SU-DHL-6 (cell line): ENCODE measurements at regions not wholly inside any gene's neighbourhood (a gene's known extent, or its start where the extent isn't known, plus 50 kb on each side); places are given as distances from the start of the nearest gene placed in this dataset.
A peak's percentile ranks its signal among the peaks of the same experiment; 100 is the strongest.

Experiments used
- H2AFZ ChIP-seq: fragments of 200-600 bp; sonication (generic); 2 replicates; pipeline ENCODE4 v1.6.1; 2014; ENCODE audit warnings: low read depth, mild to moderate bottlenecking, moderate library complexity, mixed read lengths, antibody characterized with exemption, low read length; ENCODE audit not compliant: severe bottlenecking
- H3F3A ChIP-seq: fragments of 200-600 bp; shearing (Covaris generic); 2 replicates; pipeline ENCODE4 v1.6.0; 2016; ENCODE audit warnings: antibody characterized with exemption, mild to moderate bottlenecking; ENCODE audit not compliant: insufficient read depth
- H3K27ac ChIP-seq: fragments of 200-600 bp; sonication (generic); 2 replicates; pipeline ENCODE4 v1.5.1; 2016; ENCODE audit warnings: low read depth, mild to moderate bottlenecking, low read length, moderate library complexity, mixed read lengths
- H3K27me3 ChIP-seq: fragments of 200-600 bp; sonication (generic), shearing (Covaris generic); 2 replicates; pipeline ENCODE4 v1.6.0; 2014; ENCODE audit warnings: mild to moderate bottlenecking, low read length
- H3K36me3 ChIP-seq: fragments of 200-600 bp; sonication (generic); 2 replicates; pipeline ENCODE4 v1.6.1; 2014; ENCODE audit warnings: mild to moderate bottlenecking, low read length, mixed read lengths
- H3K4me2 ChIP-seq: fragments of 300-600, 200-600 bp; shearing (Covaris generic), sonication (generic); 2 replicates; pipeline ENCODE4 v1.6.0; 2014; ENCODE audit warnings: low read length, low read depth, mild to moderate bottlenecking; ENCODE audit not compliant: poor library complexity, severe bottlenecking
- H3K4me3 ChIP-seq: fragments of 200-600 bp; sonication (generic); 2 replicates; pipeline ENCODE4 v1.5.1; 2014; ENCODE audit warnings: antibody characterized with exemption, low read length, mild to moderate bottlenecking, mixed read lengths; ENCODE audit not compliant: insufficient read depth, poor library complexity, severe bottlenecking
- H3K79me2 ChIP-seq: fragments of 200-600 bp; sonication (generic); 2 replicates; pipeline ENCODE4 v1.6.1; 2014; ENCODE audit warnings: mild to moderate bottlenecking, low read length, moderate library complexity; ENCODE audit not compliant: insufficient read depth
- H3K9ac ChIP-seq: fragments of 200-600 bp; sonication (generic); 2 replicates; pipeline ENCODE4 v1.7.0; 2014; ENCODE audit warnings: mild to moderate bottlenecking, low read length
- H3K9me2 ChIP-seq: fragments of 200-600 bp; sonication (generic); replicated peaks from 2 replicates; pipeline ENCODE4 v1.6.1; 2014; ENCODE audit warnings: low read length; ENCODE audit not compliant: insufficient read depth
- H3K9me3 ChIP-seq: fragments of 200-600 bp; sonication (generic); 2 replicates; pipeline ENCODE4 v1.6.1; 2014; ENCODE audit warnings: low read length, mixed read lengths; ENCODE audit not compliant: insufficient read depth
- H4K20me1 ChIP-seq: fragments of 200-600 bp; sonication (generic); 2 replicates; pipeline ENCODE4 v1.6.1; 2014; ENCODE audit warnings: low read depth, mild to moderate bottlenecking, antibody characterized with exemption, low read length, moderate library complexity, mixed read lengths
- CTCF ChIP-seq: fragments of 200-600 bp; sonication (generic); IDR thresholded peaks from one replicate; pipeline ENCODE4 v1.5.1; 2017; ENCODE audit warnings: antibody characterized with exemption, mild to moderate bottlenecking, low read length, moderate library complexity; ENCODE audit not compliant: insufficient read depth, poor library complexity, severe bottlenecking
- EZH2phosphoT487 ChIP-seq: fragments of 200-600 bp; sonication (generic), shearing (Covaris generic); conservative IDR thresholded peaks from 2 replicates; pipeline ENCODE4 v1.6.1; 2018; ENCODE audit warnings: mild to moderate bottlenecking, antibody characterized with exemption, low read length, moderate library complexity, mixed read lengths

GRCh38 chr12:17665839-17666238 lies 424.2 kb downstream of the RERGL start:
- H3K79me2 ChIP-seq, result no peaks in the 10 kb centered on the region
- H3F3A ChIP-seq, result no peaks in the 10 kb centered on the region
- H3K9ac ChIP-seq, result no peak overlapping the region
- H2AFZ ChIP-seq, result no peak overlapping the region
- TF ChIP-seq EZH2phosphoT487, result no peak
- no peak for TF ChIP-seq CTCF
- no peaks in the 10 kb centered on the region for H3K9me3 ChIP-seq
- H4K20me1 ChIP-seq, result no peaks in the 10 kb centered on the region
- H3K4me2 ChIP-seq, result no peak overlapping the region
- no peaks in the 10 kb centered on the region for H3K36me3 ChIP-seq
- no peak overlapping the region for H3K4me3 ChIP-seq
- H3K27me3 ChIP-seq, result no peaks in the 10 kb centered on the region
- H3K27ac ChIP-seq, result no peak overlapping the region
- H3K9me2 ChIP-seq, result no peaks in the 10 kb centered on the region

GRCh38 chr12:17661250-17661649 lies 428.7 kb downstream of the RERGL start:
- no peak overlapping the region for H2AFZ ChIP-seq
- H3K36me3 ChIP-seq, result no peaks in the 10 kb centered on the region
- no peak overlapping the region for H3K4me2 ChIP-seq
- H3F3A ChIP-seq, result no peaks in the 10 kb centered on the region
- H3K9me3 ChIP-seq, result no peaks in the 10 kb centered on the region
- H3K9ac ChIP-seq, result no peak overlapping the region
- no peaks in the 10 kb centered on the region for H3K9me2 ChIP-seq
- no peak overlapping the region for H3K4me3 ChIP-seq
- H3K79me2 ChIP-seq, result no peaks in the 10 kb centered on the region
- no peaks in the 10 kb centered on the region for H4K20me1 ChIP-seq
- H3K27ac ChIP-seq, result no peak overlapping the region
- no peaks in the 10 kb centered on the region for H3K27me3 ChIP-seq
- TF ChIP-seq EZH2phosphoT487, result no peak
- no peak for TF ChIP-seq CTCF

- Histone ChIP-seq H3K27ac (no peak overlapping the region), H3K4me3 (no peak overlapping the region), H3K36me3 (no peaks in the 10 kb centered on the region), H3K4me2 (no peak overlapping the region), H3K9me3 (no peaks in the 10 kb centered on the region), H3K27me3 (no peaks in the 10 kb centered on the region), H3K9ac (no peak overlapping the region), H3F3A (no peaks in the 10 kb centered on the region), H3K79me2 (no peaks in the 10 kb centered on the region), H4K20me1 (no peaks in the 10 kb centered on the region), H3K9me2 (no peaks in the 10 kb centered on the region), H2AFZ (no peak overlapping the region)
- TF ChIP-seq CTCF (no peak), EZH2phosphoT487 (no peak)
Observed at GRCh38 chr12:17652436-17652835, 437.6 kb downstream of the RERGL start.

- Histone ChIP-seq H2AFZ (no peak overlapping the region), H3F3A (no peaks in the 10 kb centered on the region), H3K36me3 (no peaks in the 10 kb centered on the region), H3K27ac (no peak overlapping the region), H3K4me3 (no peak overlapping the region), H3K79me2 (no peaks in the 10 kb centered on the region), H3K9me2 (no peaks in the 10 kb centered on the region), H3K27me3 (no peaks in the 10 kb centered on the region), H3K4me2 (no peak overlapping the region), H4K20me1 (no peaks in the 10 kb centered on the region), H3K9ac (no peak overlapping the region), H3K9me3 (no peaks in the 10 kb centered on the region)
- no peak for TF ChIP-seq EZH2phosphoT487
- peak; percentile 13 for TF ChIP-seq CTCF
Observed at GRCh38 chr12:17642340-17642650, 447.7 kb downstream of the RERGL start.
